ENCODE measurements at regions not wholly inside any gene's neighbourhood (a gene's known extent, or its start where the extent isn't known, plus 50 kb on each side); places are given as distances from the start of the nearest gene placed in this dataset.

DNA sequence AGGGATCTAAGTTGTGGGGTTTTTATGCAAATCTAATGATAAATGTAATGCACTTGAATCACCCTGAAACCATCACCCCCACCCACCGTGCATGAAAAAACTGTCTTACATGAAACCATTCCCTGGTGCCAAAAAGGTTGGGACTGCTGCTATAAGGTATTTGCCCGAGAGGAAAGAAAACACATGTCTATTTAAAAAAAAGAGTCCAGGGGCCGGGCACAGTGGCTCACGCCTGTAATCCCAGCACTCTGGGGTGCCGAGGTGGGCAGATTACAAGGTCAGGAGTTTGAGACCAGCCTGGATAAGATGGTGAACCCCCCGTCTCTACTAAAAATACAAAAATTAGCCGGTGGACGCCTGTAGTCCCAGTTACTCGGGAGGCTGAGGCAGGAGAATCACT lies 1372.8 kb upstream of the CDH2 start:
- POLR2A ChIA-PET = no interaction called here
- CTCF ChIA-PET = no interaction called here
- Histone ChIP-seq H3K4me3 (ENCODE audit: low read length) (no peak overlapping the region), H3K9me3 (ENCODE audit: control insufficient read depth in 2 of 3, low read length in 3 of 3) (no peaks in the 10 kb centered on the region), H3K4me1 (ENCODE audit: control insufficient read depth in 2 of 2, insufficient read depth in 2 of 2, low read length in 2 of 2) (no peaks in the 10 kb centered on the region), H3K36me3 (ENCODE audit: control insufficient read depth in 2 of 3, insufficient read depth in 3 of 3, low read length in 3 of 3) (no peaks in the 10 kb centered on the region), H3K27me3 (ENCODE audit: control insufficient read depth in 2 of 2, insufficient read depth in 2 of 2, low read length in 2 of 2) (no peaks in the 10 kb centered on the region), H3K27ac (ENCODE audit: low read depth, low read length) (no peak overlapping the region)
- Mint-ChIP-seq H3K27me3 (no peaks in the 10 kb centered on the region), H3K9me3 (peaks cover 2 to 34% (median 9%) of the 10 kb centered on the region in 11 donors), H3K4me3 (no peak overlapping the region), H3K27ac (no peak overlapping the region), H3K4me1 (no peaks in the 10 kb centered on the region), H3K36me3 (no peaks in the 10 kb centered on the region)
- no peak for DNase-seq
- ATAC-seq = no peak
- intact Hi-C loops (cut with micrococcal nuclease) = no loop called here

- DNase-seq (no peak), ATAC-seq (no peak)
- Mint-ChIP-seq H3K27me3 (no peaks in the 10 kb centered on the region), H3K4me1 (no peaks in the 10 kb centered on the region), H3K36me3 (no peaks in the 10 kb centered on the region), H3K9me3 (peaks cover 0 to 33% (median 9%) of the 10 kb centered on the region in 11 donors), H3K4me3 (no peak overlapping the region), H3K27ac (no peak overlapping the region)
- Histone ChIP-seq H3K27me3 (ENCODE audit: control insufficient read depth in 2 of 2, insufficient read depth in 2 of 2, low read length in 2 of 2) (no peaks in the 10 kb centered on the region), H3K9me3 (ENCODE audit: control insufficient read depth in 2 of 3, low read length in 3 of 3) (no peaks in the 10 kb centered on the region), H3K27ac (ENCODE audit: low read depth, low read length) (no peak overlapping the region), H3K4me1 (ENCODE audit: control insufficient read depth in 2 of 2, insufficient read depth in 2 of 2, low read length in 2 of 2) (no peaks in the 10 kb centered on the region), H3K36me3 (ENCODE audit: control insufficient read depth in 2 of 3, insufficient read depth in 3 of 3, low read length in 3 of 3) (no peaks in the 10 kb centered on the region), H3K4me3 (ENCODE audit: low read length) (no peak overlapping the region)
- intact Hi-C loops (cut with micrococcal nuclease) = no loop called here
- ChIA-PET POLR2A (no interaction called here), CTCF (no interaction called here)
Measured at GRCh38 chr18:29547626-29548025, 1370.7 kb upstream of the CDH2 start.

DNA sequence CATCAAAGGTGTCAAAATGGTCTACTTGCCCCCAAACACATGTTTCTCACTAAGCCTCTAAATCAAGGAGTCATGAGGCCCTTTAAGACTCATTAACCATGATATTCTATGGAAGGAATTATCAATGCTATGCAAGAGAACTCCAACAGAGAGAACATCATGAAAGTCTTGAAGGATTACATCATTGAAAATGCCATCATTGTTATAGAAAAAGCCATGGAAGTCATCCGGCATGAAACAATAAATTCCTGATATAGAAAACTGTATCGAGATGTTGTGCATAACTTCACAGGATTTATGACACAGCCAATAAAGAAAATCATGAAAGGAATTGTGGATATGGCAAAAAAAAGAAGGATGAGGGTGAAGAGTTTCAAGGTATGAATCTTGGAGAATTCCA lies 1363.6 kb upstream of the CDH2 start:
- no peak overlapping the region for H3K27ac Mint-ChIP-seq
- H3K9me3 ChIP-seq (ENCODE audit: control insufficient read depth in 2 of 3, low read length in 3 of 3) = no peaks in the 10 kb centered on the region
- no peaks in the 10 kb centered on the region for H3K36me3 Mint-ChIP-seq
- ATAC-seq (no peak), DNase-seq (no peak)
- H3K27me3 ChIP-seq (ENCODE audit: control insufficient read depth in 2 of 2, insufficient read depth in 2 of 2, low read length in 2 of 2) = no peaks in the 10 kb centered on the region
- H3K27ac ChIP-seq (ENCODE audit: low read depth, low read length) = no peak overlapping the region
- intact Hi-C loops (cut with micrococcal nuclease) = no loop called here
- no peaks in the 10 kb centered on the region for H3K27me3 Mint-ChIP-seq
- no peaks in the 10 kb centered on the region for H3K4me1 Mint-ChIP-seq
- CTCF ChIA-PET = no interaction called here
- POLR2A ChIA-PET = no interaction called here
- H3K4me3 Mint-ChIP-seq = no peak overlapping the region
- no peak overlapping the region for H3K4me3 ChIP-seq (ENCODE audit: low read length)
- no peaks in the 10 kb centered on the region for H3K36me3 ChIP-seq (ENCODE audit: control insufficient read depth in 2 of 3, insufficient read depth in 3 of 3, low read length in 3 of 3)
- peaks cover 0 to 37% (median 11%) of the 10 kb centered on the region in 11 donors for H3K9me3 Mint-ChIP-seq
- no peaks in the 10 kb centered on the region for H3K4me1 ChIP-seq (ENCODE audit: control insufficient read depth in 2 of 2, insufficient read depth in 2 of 2, low read length in 2 of 2)

DNA sequence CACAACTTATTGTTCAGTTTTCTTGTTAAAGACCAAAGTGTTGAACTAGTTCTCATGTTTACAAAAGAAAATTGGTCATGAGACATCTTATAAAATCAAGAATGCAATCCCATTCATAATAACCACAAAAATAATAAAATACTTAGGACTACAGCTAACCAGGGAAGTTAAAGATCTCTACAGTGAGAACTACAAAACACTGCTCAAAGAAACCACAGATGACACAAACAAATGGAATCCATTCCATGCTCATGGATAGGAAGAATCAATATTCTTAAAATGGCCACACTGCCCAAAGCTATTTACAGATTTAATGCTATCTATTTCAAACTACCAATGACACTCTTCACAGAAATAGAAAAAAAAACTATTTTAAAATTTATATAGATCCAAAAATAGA lies 1354.8 kb upstream of the CDH2 start:
- CTCF ChIA-PET = no interaction called here
- DNase-seq = no peak
- Histone ChIP-seq H3K36me3 (ENCODE audit: control insufficient read depth in 2 of 3, insufficient read depth in 3 of 3, low read length in 3 of 3) (no peaks in the 10 kb centered on the region), H3K4me3 (ENCODE audit: low read length) (no peak overlapping the region), H3K4me1 (ENCODE audit: control insufficient read depth in 2 of 2, insufficient read depth in 2 of 2, low read length in 2 of 2) (no peaks in the 10 kb centered on the region), H3K9me3 (ENCODE audit: control insufficient read depth in 2 of 3, low read length in 3 of 3) (peaks cover 0 to 3% (median 0%) of the 10 kb centered on the region in 3 experiments), H3K27ac (ENCODE audit: low read depth, low read length) (no peak overlapping the region), H3K27me3 (ENCODE audit: control insufficient read depth in 2 of 2, insufficient read depth in 2 of 2, low read length in 2 of 2) (no peaks in the 10 kb centered on the region)
- H3K9me3 Mint-ChIP-seq = peaks cover 2 to 38% (median 10%) of the 10 kb centered on the region in 11 donors
- no peaks in the 10 kb centered on the region for H3K27me3 Mint-ChIP-seq
- no peak for ATAC-seq
- no peaks in the 10 kb centered on the region for H3K36me3 Mint-ChIP-seq
- H3K4me1 Mint-ChIP-seq = no peaks in the 10 kb centered on the region
- intact Hi-C loops (cut with micrococcal nuclease) = no loop called here
- H3K4me3 Mint-ChIP-seq = no peak overlapping the region
- H3K27ac Mint-ChIP-seq = no peak overlapping the region
- POLR2A ChIA-PET = no interaction called here

GRCh38 chr18:29523371-29523770 lies 1346.4 kb upstream of the CDH2 start:
- Mint-ChIP-seq H3K9me3 (peaks cover 4 to 48% (median 10%) of the 10 kb centered on the region in 11 donors), H3K4me1 (no peaks in the 10 kb centered on the region), H3K27ac (no peak overlapping the region), H3K4me3 (no peak overlapping the region), H3K27me3 (no peaks in the 10 kb centered on the region), H3K36me3 (no peaks in the 10 kb centered on the region)
- ChIA-PET CTCF (interaction anchor here (0.6 kb wide), 1 partner anchor 301 kb away, joined by 3 read pairs; no protein-coding TSS in a partner anchor), POLR2A (no interaction called here)
- intact Hi-C loops (cut with micrococcal nuclease) = no loop called here
- ATAC-seq (no peak), DNase-seq (no peak)
- H3K27me3 ChIP-seq (ENCODE audit: control insufficient read depth in 2 of 2, insufficient read depth in 2 of 2, low read length in 2 of 2) = no peaks in the 10 kb centered on the region
- no peaks in the 10 kb centered on the region for H3K4me1 ChIP-seq (ENCODE audit: control insufficient read depth in 2 of 2, insufficient read depth in 2 of 2, low read length in 2 of 2)
- no peaks in the 10 kb centered on the region for H3K36me3 ChIP-seq (ENCODE audit: control insufficient read depth in 2 of 3, insufficient read depth in 3 of 3, low read length in 3 of 3)
- H3K27ac ChIP-seq (ENCODE audit: low read depth, low read length) = no peak overlapping the region
- H3K4me3 ChIP-seq (ENCODE audit: low read length) = no peak overlapping the region
- H3K9me3 ChIP-seq (ENCODE audit: control insufficient read depth in 2 of 3, low read length in 3 of 3) = no peaks in the 10 kb centered on the region

DNA sequence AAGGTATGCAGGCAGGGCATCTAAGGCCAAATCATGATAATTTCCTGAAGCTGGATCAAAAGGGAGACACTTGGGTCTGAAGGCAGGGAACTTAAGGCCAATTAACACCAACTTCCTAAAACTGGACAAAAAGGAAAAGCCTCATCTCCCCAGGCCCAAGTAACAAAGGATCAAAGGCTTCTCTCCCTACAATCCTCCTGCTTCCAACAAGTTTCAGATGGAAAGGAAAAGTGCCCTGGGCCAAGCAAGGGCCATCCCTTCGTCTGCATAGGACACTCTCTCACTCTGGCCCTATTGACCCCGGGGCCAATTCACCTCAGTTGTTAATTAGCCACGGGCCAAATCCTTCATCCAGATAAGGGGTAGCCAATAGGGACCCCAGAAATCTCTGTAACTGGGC lies 1335.8 kb upstream of the CDH2 start:
- Mint-ChIP-seq H3K4me1 (no peaks in the 10 kb centered on the region), H3K27me3 (no peaks in the 10 kb centered on the region), H3K36me3 (no peaks in the 10 kb centered on the region), H3K27ac (no peak overlapping the region), H3K9me3 (peaks cover 0 to 20% (median 5%) of the 10 kb centered on the region in 11 donors), H3K4me3 (no peak overlapping the region)
- H3K27me3 ChIP-seq (ENCODE audit: control insufficient read depth in 2 of 2, insufficient read depth in 2 of 2, low read length in 2 of 2) = no peaks in the 10 kb centered on the region
- H3K4me1 ChIP-seq (ENCODE audit: control insufficient read depth in 2 of 2, insufficient read depth in 2 of 2, low read length in 2 of 2) = no peaks in the 10 kb centered on the region
- no peak for DNase-seq
- POLR2A ChIA-PET = no interaction called here
- intact Hi-C loops (cut with micrococcal nuclease) = no loop called here
- no peak for ATAC-seq
- CTCF ChIA-PET = no interaction called here
- H3K36me3 ChIP-seq (ENCODE audit: control insufficient read depth in 2 of 3, insufficient read depth in 3 of 3, low read length in 3 of 3) = no peaks in the 10 kb centered on the region
- H3K9me3 ChIP-seq (ENCODE audit: control insufficient read depth in 2 of 3, low read length in 3 of 3) = no peaks in the 10 kb centered on the region
- no peak overlapping the region for H3K27ac ChIP-seq (ENCODE audit: low read depth, low read length)
- no peak overlapping the region for H3K4me3 ChIP-seq (ENCODE audit: low read length)

- ChIA-PET CTCF (no interaction called here), POLR2A (no interaction called here)
- Histone ChIP-seq H3K27me3 (ENCODE audit: control insufficient read depth in 2 of 2, insufficient read depth in 2 of 2, low read length in 2 of 2) (no peaks in the 10 kb centered on the region), H3K27ac (ENCODE audit: low read depth, low read length) (no peak overlapping the region), H3K4me3 (ENCODE audit: low read length) (no peak overlapping the region), H3K9me3 (ENCODE audit: control insufficient read depth in 2 of 3, low read length in 3 of 3) (no peaks in the 10 kb centered on the region), H3K4me1 (ENCODE audit: control insufficient read depth in 2 of 2, insufficient read depth in 2 of 2, low read length in 2 of 2) (no peaks in the 10 kb centered on the region), H3K36me3 (ENCODE audit: control insufficient read depth in 2 of 3, insufficient read depth in 3 of 3, low read length in 3 of 3) (no peaks in the 10 kb centered on the region)
- Mint-ChIP-seq H3K36me3 (no peaks in the 10 kb centered on the region), H3K4me1 (no peaks in the 10 kb centered on the region), H3K27me3 (no peaks in the 10 kb centered on the region), H3K27ac (no peak overlapping the region), H3K9me3 (peaks cover 2 to 23% (median 5%) of the 10 kb centered on the region in 11 donors), H3K4me3 (no peak overlapping the region)
- intact Hi-C loops (cut with micrococcal nuclease) = no loop called here
- ATAC-seq (no peak), DNase-seq (no peak)
Measured at GRCh38 chr18:29512203-29512602, 1335.3 kb upstream of the CDH2 start.

Data from naive thymus-derived CD4-positive, alpha-beta T cell (primary cell).